ENCODE measurements at regions not wholly inside any gene's neighbourhood (a gene's known extent, or its start where the extent isn't known, plus 50 kb on each side); places are given as distances from the start of the nearest gene placed in this dataset.

DNA sequence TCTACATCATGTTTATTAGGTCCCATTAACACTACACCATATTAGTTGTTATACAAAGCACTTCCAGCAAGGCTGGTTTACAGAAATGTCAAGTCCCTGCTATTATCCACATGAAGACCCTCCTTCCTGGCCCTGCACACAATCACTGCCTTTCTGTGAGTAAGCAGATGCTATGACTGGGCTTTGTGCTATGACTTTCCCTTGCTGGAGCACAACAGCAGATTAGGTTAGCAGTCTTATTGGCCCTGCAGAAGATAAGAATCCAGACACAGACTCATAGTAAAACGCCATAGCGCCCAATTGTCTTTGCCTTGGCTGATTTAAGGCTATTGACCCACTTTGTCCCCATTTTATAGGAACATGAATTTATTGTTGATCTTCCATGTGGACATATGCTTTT lies 228.9 kb upstream of the ACTBL2 start:
- no peak for DNase-seq
- no peaks in the 10 kb centered on the region for H3K27me3 Mint-ChIP-seq
- no peak overlapping the region for H3K27ac Mint-ChIP-seq
- CTCF ChIA-PET, result no interaction called here
- no peaks in the 10 kb centered on the region for H3K9me3 Mint-ChIP-seq
- no peak overlapping the region for H3K4me3 Mint-ChIP-seq
- H3K36me3 Mint-ChIP-seq, result no peaks in the 10 kb centered on the region
- no peaks in the 10 kb centered on the region for H3K4me1 Mint-ChIP-seq

DNA sequence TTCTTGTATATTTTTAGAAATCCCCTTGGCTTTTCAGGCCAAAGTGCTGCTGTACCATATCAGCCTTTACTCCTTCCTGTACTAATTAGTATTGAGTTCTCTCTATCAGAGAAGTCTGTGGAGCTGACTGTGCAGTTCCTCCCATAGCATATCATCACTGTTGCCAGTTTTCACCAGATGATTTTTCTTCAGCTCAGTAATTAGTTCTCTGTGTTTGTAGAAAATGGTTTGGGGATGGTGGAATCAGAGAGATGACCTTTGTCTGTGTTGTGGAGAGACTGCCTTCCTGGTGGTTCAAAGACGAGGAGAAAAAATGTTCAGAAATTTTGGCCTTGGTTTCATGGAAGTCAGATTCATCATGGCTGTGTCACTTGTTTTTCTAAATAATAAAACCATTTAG lies 227.5 kb upstream of the ACTBL2 start:
- Mint-ChIP-seq H3K27me3 (no peaks in the 10 kb centered on the region), H3K4me3 (no peak overlapping the region), H3K27ac (no peak overlapping the region), H3K36me3 (no peaks in the 10 kb centered on the region), H3K9me3 (no peaks in the 10 kb centered on the region), H3K4me1 (no peaks in the 10 kb centered on the region)
- CTCF ChIA-PET, result no interaction called here
- no peak for DNase-seq

DNA sequence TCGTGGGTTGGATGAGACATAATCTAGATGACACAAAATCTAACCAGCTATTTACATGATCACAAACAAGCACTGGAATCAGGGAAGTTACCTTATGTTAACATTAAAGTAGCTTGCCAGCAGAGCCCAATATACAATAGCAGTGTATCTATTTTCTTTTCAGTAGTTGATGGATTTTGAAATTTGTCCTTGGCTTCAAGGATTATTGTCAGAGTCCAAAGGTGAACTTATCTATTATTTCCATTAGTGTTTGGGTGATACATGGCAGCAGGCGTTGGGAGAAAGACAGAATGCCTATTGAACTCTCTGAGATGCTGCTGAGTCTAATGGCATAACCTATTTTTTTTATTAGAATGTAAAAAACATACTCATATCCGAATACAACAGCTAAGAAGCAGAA lies 223.2 kb upstream of the ACTBL2 start:
- Mint-ChIP-seq H3K9me3 (no peaks in the 10 kb centered on the region), H3K27ac (no peak overlapping the region), H3K36me3 (no peaks in the 10 kb centered on the region), H3K4me3 (no peak overlapping the region), H3K4me1 (no peaks in the 10 kb centered on the region), H3K27me3 (no peaks in the 10 kb centered on the region)
- no peak for DNase-seq
- CTCF ChIA-PET, result interaction anchor here (0.9 kb wide), 1 partner anchor 81 kb away, joined by 3 read pairs; no protein-coding TSS in a partner anchor

DNA sequence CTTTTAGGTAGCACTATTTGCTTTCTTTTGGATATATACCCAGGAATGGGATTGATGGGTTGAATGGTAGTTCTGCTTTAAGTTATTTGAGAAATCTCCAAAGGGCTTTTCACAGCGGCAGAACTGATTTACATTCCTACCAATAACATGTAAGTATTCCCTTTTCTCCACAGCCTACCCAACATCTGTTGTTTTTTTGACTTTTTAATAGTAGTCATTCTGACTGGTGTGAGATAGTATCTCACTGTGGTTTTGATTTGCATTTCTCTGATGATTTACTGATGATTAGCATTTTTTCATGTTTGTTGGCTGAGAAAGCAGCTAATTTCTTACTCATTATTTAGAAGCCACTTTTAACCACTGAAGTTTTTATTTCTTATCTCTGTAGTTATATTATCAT lies 221.1 kb upstream of the ACTBL2 start:
- no peak for DNase-seq
- Mint-ChIP-seq H3K9me3 (no peaks in the 10 kb centered on the region), H3K36me3 (no peaks in the 10 kb centered on the region), H3K27ac (no peak overlapping the region), H3K4me1 (no peaks in the 10 kb centered on the region), H3K27me3 (no peaks in the 10 kb centered on the region), H3K4me3 (no peak overlapping the region)
- CTCF ChIA-PET, result no interaction called here

DNA sequence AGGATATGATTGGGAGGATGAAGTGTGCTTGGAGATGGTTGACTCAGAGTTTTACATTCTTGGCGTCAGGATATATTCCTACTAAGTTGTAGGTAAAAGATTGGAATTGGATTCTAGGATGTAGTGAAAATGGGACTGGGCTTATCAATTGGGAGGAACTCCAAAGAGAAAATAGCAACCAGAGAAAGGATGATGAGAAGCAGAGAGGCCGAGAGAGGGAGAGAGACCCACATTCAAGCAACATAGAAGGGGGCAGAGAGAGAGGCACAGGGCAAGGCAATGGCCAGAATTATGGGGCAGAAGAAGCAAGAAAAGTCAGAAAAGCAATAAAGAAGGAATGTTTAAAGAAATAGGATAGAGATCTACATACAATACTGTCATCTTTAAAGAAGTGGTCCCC lies 217.9 kb upstream of the ACTBL2 start:
- H3K9me3 Mint-ChIP-seq, result no peaks in the 10 kb centered on the region
- no peak overlapping the region for H3K27ac Mint-ChIP-seq
- no peaks in the 10 kb centered on the region for H3K36me3 Mint-ChIP-seq
- DNase-seq, result no peak
- no peaks in the 10 kb centered on the region for H3K4me1 Mint-ChIP-seq
- no peaks in the 10 kb centered on the region for H3K27me3 Mint-ChIP-seq
- no peak overlapping the region for H3K4me3 Mint-ChIP-seq
- CTCF ChIA-PET, result no interaction called here

- DNase-seq, result no peak
- Mint-ChIP-seq H3K4me3 (no peak overlapping the region), H3K4me1 (no peaks in the 10 kb centered on the region), H3K36me3 (no peaks in the 10 kb centered on the region), H3K9me3 (no peaks in the 10 kb centered on the region), H3K27ac (no peak overlapping the region), H3K27me3 (no peaks in the 10 kb centered on the region)
- CTCF ChIA-PET, result no interaction called here
Measured at GRCh38 chr5:57700072-57700471, 217.5 kb upstream of the ACTBL2 start.

DNA sequence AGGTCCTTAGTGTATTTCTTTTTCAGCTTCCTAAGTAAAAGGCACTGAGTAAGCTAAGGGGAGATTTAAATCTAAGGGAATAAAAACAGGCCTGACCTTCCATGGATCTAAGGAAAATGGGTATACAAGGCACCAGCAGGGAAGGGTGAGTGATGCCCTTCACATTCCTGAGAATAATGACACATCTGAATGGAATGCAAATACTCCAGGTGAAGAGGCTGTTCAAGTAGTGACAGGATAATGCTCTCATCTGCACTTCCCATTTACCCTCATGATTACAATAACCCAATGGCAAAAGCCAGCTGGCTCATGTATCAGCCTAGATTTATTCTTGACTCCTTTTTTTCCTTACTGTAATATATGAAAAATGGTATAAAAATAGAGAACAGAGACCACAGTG lies 216.2 kb upstream of the ACTBL2 start:
- H3K36me3 Mint-ChIP-seq, result no peaks in the 10 kb centered on the region
- no peaks in the 10 kb centered on the region for H3K9me3 Mint-ChIP-seq
- H3K4me3 Mint-ChIP-seq, result no peak overlapping the region
- no peak for DNase-seq
- CTCF ChIA-PET, result no interaction called here
- H3K4me1 Mint-ChIP-seq, result no peaks in the 10 kb centered on the region
- H3K27me3 Mint-ChIP-seq, result no peaks in the 10 kb centered on the region
- no peak overlapping the region for H3K27ac Mint-ChIP-seq

DNA sequence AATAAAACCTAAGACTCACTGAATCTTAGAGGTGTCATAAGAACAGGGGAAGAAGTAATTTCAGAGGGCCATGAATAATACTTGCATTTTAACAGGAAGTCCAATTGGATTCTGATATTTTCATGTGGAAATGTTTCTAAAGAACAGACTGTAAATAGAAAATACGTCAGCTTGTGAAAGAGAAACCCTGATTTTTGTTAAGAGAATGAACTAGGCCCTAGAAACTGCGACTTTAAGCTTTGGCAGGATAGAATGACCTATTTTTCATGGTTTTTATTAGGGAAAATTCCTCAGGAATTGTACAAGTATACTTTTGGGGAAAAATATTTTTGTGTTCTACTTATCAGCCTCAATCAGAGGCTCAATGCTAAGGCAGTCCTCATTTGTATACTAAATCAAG lies 215.5 kb upstream of the ACTBL2 start:
- Mint-ChIP-seq H3K27ac (no peak overlapping the region), H3K4me1 (no peaks in the 10 kb centered on the region), H3K36me3 (no peaks in the 10 kb centered on the region), H3K4me3 (no peak overlapping the region), H3K9me3 (no peaks in the 10 kb centered on the region), H3K27me3 (no peaks in the 10 kb centered on the region)
- CTCF ChIA-PET, result no interaction called here
- DNase-seq, result no peak

GRCh38 chr5:57696825-57697570 lies 214.4 kb upstream of the ACTBL2 start:
- no peak for DNase-seq
- H3K9me3 Mint-ChIP-seq, result no peaks in the 10 kb centered on the region
- H3K27me3 Mint-ChIP-seq, result no peaks in the 10 kb centered on the region
- CTCF ChIA-PET, result no interaction called here
- no peaks in the 10 kb centered on the region for H3K36me3 Mint-ChIP-seq
- H3K4me3 Mint-ChIP-seq, result no peak overlapping the region
- no peaks in the 10 kb centered on the region for H3K4me1 Mint-ChIP-seq
- H3K27ac Mint-ChIP-seq, result no peak overlapping the region

GRCh38 chr5:57696389-57696769 lies 213.8 kb upstream of the ACTBL2 start:
- no peak overlapping the region for H3K27ac Mint-ChIP-seq

DNA sequence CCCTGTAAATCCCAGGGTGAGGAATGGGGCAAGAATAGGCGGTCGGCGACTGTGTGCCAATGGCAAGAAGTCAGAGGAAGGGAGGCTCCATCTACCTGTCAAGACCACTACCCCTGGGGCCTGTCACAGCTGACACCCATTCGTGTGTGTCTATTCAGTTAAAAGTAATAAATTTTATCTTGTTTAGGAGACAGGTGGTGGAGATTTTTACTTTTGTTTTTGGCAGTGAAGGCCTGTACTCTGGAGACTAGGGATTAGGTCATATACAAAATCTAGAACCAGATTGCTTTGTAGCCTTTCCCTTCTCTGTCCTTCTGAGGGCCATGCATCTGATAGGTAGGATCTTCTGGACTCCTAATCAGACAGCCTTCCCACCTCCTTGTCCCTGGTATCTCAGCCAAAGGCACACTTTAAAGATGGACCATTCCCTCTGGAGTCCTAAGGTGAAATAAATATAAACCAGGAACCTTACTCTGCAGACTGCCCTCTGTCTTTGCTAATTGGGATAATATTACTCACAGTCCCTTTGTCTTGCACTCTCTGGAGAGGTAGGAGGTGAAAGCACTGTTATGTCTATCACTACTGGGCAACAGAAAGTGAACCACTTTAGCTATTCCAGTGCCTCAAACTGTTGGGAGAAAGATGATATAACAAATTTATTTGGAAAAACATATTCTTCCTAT lies 213.2 kb upstream of the ACTBL2 start:
- Mint-ChIP-seq H3K4me1 (no peaks in the 10 kb centered on the region), H3K36me3 (no peaks in the 10 kb centered on the region), H3K9me3 (no peaks in the 10 kb centered on the region), H3K27ac (no peak overlapping the region), H3K4me3 (no peak overlapping the region), H3K27me3 (peaks cover 5% of the 10 kb centered on the region)
- CTCF ChIA-PET, result no interaction called here
- no peak for DNase-seq

More at GRCh38 chr5:57696389-57696769, 213.8 kb upstream of the ACTBL2 start:
- Mint-ChIP-seq H3K4me3 (no peak overlapping the region), H3K27me3 (peaks cover 3% of the 10 kb centered on the region), H3K4me1 (no peaks in the 10 kb centered on the region), H3K36me3 (no peaks in the 10 kb centered on the region), H3K9me3 (no peaks in the 10 kb centered on the region)
- CTCF ChIA-PET, result no interaction called here
- DNase-seq, result no peak

DNA sequence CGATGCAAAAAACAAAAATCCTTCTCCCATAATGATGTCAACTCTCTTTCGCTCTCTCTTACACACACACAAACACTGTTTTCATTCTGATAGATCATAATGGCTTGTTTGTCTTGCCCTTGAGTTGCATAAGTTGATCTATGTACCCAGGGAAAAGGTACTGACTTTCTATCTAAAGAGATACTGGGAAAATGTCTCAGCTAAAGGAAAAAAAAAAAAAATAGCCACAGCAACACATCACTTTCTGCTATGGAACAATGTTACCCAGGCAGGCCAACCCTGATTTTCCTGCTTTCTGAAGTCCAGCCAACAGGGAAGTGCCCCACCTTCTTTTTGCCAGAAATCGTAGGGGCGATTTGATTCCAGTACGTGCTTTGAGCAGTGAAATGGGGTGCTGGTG lies 212.6 kb upstream of the ACTBL2 start:
- no peaks in the 10 kb centered on the region for H3K9me3 Mint-ChIP-seq
- CTCF ChIA-PET, result no interaction called here
- no peak overlapping the region for H3K27ac Mint-ChIP-seq
- DNase-seq, result no peak
- no peaks in the 10 kb centered on the region for H3K36me3 Mint-ChIP-seq
- peaks cover 5% of the 10 kb centered on the region for H3K27me3 Mint-ChIP-seq
- no peaks in the 10 kb centered on the region for H3K4me1 Mint-ChIP-seq
- H3K4me3 Mint-ChIP-seq, result no peak overlapping the region

GRCh38 chr5:57693488-57694305 lies 211.1 kb upstream of the ACTBL2 start:
- no peaks in the 10 kb centered on the region for H3K36me3 Mint-ChIP-seq

DNA sequence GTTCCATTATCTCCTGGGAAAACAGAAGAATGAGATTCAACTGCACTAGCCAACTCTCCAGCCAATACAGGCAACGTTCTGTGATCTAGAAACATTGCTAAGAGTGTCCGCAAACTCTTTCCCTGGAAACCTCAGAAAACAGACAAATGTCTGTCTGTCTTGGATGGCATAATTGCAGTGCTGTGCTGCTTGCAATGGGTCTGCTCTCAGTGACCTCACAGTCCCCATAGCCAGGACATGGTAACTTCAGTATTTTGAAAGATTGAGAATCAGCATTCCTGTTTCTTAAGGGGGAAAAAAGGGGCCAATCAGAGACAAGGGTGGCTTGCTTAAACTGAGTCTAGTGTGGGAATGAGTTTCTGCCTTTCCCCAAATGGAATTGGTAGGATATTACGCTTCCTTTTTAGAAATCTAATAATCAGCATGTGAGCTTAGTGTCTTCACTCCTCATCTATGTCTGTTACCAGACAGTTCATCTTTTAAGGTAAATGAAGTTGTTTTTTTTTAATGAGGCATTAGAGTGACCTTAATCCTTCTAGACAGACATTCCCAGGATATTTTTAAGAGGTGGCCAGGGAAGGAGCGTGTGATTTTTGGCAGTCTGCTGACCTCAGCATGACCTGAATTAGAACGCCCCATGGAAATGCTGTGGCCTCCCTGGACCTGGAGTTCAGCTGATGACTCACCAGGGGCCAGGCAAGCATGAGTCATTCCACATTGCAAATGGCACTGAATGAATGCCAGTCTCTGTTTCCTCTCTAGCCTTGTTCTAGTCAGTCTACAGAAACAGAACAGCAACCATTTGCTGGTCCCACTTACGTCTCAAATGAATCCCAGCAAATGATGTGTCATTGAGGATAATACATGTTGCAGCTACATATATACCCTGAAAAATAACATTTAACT lies 210.2 kb upstream of the ACTBL2 start:
- DNase-seq, result no peak
- Mint-ChIP-seq H3K36me3 (no peaks in the 10 kb centered on the region), H3K27ac (no peak overlapping the region), H3K4me1 (no peaks in the 10 kb centered on the region), H3K9me3 (no peaks in the 10 kb centered on the region), H3K4me3 (no peak overlapping the region), H3K27me3 (peaks cover 5% of the 10 kb centered on the region)
- CTCF ChIA-PET, result no interaction called here

More at GRCh38 chr5:57693488-57694305, 211.1 kb upstream of the ACTBL2 start:
- Mint-ChIP-seq H3K4me3 (no peak overlapping the region), H3K27ac (peak overlapping the region; percentile 35), H3K9me3 (no peaks in the 10 kb centered on the region), H3K4me1 (no peaks in the 10 kb centered on the region), H3K27me3 (peaks cover 5% of the 10 kb centered on the region)
- no peak for DNase-seq
- CTCF ChIA-PET, result no interaction called here

All from activated naive CD4-positive, alpha-beta T cell treated with anti-CD3 and anti-CD28 coated beads, Interleukin-2, amount 10 ng/mL, durations not matched to agents 7 days and 5 days (primary cell).